HL-60 (cell line): ENCODE measurements at regions not wholly inside any gene's neighbourhood (a gene's known extent, or its start where the extent isn't known, plus 50 kb on each side); places are given as distances from the start of the nearest gene placed in this dataset.

Experiments
- CTCF ChIP-seq: IDR thresholded peaks from one replicate; pipeline ENCODE4 v1.5.1; 2011; ENCODE audit warnings: low read length, control low read depth, inconsistent platforms; ENCODE audit not compliant: insufficient read depth
- GABPA ChIP-seq: IDR thresholded peaks from 2 replicates; pipeline ENCODE4 v1.6.1; 2012; ENCODE audit warnings: low read depth
- POLR2AphosphoS5 ChIP-seq: IDR thresholded peaks from 2 replicates; pipeline ENCODE4 v1.6.1; 2012; ENCODE audit warnings: low read depth
- REST ChIP-seq: IDR thresholded peaks from 2 replicates; pipeline ENCODE4 v1.6.1; 2012; ENCODE audit warnings: low read depth; ENCODE audit not compliant: insufficient replicate concordance
- SPI1 ChIP-seq: IDR thresholded peaks from 2 replicates; pipeline ENCODE4 v1.6.1; 2012; ENCODE audit warnings: low read depth, mild to moderate bottlenecking, borderline replicate concordance

DNA sequence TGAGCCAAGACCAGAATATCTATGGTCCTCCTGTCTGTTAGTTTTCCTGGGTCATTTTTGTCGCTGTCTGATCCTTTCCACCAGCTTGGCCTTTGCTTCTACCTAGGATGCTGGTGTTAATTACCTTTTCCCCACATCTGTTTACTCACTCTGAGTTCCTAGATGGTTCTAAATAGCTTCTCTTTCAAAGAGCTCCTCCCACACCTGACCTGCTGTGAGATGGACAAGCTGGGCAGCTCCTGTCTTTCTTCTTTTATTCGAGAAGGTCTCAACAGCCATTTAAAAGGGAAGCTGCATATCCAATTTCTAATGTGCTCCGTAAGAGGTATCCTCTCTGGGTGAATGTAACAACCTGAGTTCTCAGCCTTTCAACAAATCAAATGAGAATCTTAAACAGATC is 156.2 kb downstream of the HRH4 start:
- TF ChIP-seq POLR2AphosphoS5 (no peak), CTCF (no peak), REST (no peak), SPI1 (no peak), GABPA (no peak)
